Upper lobe of left lung (tissue), 4 donors: ENCODE measurements at regions not wholly inside any gene's neighbourhood (a gene's known extent, or its start where the extent isn't known, plus 50 kb on each side); places are given as distances from the start of the nearest gene placed in this dataset.

Source experiments
- EP300 ChIP-seq, 4 donors: sonication (generic); formaldehyde crosslinking; IDR thresholded peaks; one replicate each; pipeline ENCODE4 v1.5.1; 2017; ENCODE audit warnings: antibody characterized with exemption in 4 of 4, control low read depth in 2 of 4
- TF ChIP-seq, protein P1 (sequence below), 6 experiments: fragments of 450-650 bp in 4 of 6; fragments of 200-600 bp in 2 of 6; sonication (generic) in 2 of 6; IDR thresholded peaks; one replicate each; pipeline ENCODE4 v1.5.1; 2016 to 2019; ENCODE audit warnings: antibody characterized with exemption in 6 of 6

DNA sequence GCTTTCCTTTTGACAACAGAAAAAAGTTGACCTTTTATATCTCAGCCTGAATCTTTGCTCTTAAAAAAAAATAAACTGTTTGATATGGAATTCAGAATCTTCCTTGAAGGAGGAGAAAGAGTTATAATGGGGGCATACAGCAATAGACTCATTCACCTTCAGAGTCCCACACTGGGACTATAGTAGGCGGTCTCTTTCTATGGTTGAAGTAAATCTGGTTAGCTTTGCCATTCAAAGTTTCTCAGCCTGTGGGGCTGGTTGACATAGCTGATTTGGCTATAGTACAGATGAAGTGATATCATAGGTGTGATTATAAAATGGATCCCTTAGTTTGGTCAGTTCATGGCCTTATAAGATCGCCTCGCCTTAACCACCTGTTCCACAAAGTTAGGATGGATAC lies 156.2 kb downstream of the SH2D1A start:
- TF ChIP-seq EP300 (IDR thresholded peaks at IDR 0.05) = no peak
- TF ChIP-seq, protein P1, sequence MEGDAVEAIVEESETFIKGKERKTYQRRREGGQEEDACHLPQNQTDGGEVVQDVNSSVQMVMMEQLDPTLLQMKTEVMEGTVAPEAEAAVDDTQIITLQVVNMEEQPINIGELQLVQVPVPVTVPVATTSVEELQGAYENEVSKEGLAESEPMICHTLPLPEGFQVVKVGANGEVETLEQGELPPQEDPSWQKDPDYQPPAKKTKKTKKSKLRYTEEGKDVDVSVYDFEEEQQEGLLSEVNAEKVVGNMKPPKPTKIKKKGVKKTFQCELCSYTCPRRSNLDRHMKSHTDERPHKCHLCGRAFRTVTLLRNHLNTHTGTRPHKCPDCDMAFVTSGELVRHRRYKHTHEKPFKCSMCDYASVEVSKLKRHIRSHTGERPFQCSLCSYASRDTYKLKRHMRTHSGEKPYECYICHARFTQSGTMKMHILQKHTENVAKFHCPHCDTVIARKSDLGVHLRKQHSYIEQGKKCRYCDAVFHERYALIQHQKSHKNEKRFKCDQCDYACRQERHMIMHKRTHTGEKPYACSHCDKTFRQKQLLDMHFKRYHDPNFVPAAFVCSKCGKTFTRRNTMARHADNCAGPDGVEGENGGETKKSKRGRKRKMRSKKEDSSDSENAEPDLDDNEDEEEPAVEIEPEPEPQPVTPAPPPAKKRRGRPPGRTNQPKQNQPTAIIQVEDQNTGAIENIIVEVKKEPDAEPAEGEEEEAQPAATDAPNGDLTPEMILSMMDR (IDR thresholded peaks at IDR 0.05) = no peak
